ENCODE measurements at regions not wholly inside any gene's neighbourhood (a gene's known extent, or its start where the extent isn't known, plus 50 kb on each side); places are given as distances from the start of the nearest gene placed in this dataset.

DNA sequence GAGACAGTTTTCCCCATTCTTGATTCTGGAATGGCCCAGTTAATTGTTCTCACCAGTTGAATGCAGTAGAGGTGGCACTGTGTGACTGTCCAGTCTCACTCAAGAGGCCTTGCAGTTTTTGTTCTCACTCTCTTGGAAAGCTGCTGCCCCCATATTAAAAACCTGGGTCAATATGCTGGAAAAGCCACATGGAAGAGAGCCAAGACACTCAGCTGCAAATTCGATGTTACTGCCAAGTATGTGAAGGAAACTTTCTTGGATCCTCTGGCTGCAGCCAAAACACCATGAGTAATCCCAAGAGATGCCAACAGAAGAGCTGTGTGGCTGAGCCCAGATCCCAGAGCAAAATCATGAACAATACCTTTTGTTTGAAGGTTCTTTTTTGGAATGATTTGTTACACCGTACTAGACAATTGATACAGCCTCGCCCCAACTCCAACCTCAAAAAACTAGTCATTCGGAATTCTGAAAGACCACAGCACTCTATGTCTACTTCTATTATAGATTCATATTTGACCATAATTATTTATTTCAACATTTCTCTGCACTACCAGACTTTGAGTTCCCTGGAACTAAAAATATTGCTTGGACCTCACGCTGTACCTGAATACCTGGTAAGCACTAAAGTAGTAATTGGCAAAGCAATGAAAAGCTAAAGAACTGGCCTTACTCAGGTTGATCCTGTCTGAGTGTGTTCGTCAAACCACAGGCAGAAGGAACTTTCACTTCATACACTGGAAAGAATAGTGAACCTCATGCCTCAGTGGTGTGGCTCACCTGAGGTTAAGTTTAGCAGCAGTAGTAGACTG lies 378.8 kb downstream of the ETS1 start:
- no peak for TF ChIP-seq RARB (CRISPR knock-in tag; IDR thresholded peaks at IDR 0.05)
- TF ChIP-seq ESRRG (CRISPR knock-in tag; IDR thresholded peaks at IDR 0.05), result no peak
- TF ChIP-seq, protein P1, sequence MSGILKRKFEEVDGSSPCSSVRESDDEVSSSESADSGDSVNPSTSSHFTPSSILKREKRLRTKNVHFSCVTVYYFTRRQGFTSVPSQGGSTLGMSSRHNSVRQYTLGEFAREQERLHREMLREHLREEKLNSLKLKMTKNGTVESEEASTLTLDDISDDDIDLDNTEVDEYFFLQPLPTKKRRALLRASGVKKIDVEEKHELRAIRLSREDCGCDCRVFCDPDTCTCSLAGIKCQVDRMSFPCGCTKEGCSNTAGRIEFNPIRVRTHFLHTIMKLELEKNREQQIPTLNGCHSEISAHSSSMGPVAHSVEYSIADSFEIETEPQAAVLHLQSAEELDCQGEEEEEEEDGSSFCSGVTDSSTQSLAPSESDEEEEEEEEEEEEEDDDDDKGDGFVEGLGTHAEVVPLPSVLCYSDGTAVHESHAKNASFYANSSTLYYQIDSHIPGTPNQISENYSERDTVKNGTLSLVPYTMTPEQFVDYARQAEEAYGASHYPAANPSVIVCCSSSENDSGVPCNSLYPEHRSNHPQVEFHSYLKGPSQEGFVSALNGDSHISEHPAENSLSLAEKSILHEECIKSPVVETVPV (CRISPR knock-in tag; IDR thresholded peaks at IDR 0.05), result no peak
- TF ChIP-seq ZFP3 (CRISPR knock-in tag; IDR thresholded peaks at IDR 0.05), result no peak
- TF ChIP-seq, protein P2, sequence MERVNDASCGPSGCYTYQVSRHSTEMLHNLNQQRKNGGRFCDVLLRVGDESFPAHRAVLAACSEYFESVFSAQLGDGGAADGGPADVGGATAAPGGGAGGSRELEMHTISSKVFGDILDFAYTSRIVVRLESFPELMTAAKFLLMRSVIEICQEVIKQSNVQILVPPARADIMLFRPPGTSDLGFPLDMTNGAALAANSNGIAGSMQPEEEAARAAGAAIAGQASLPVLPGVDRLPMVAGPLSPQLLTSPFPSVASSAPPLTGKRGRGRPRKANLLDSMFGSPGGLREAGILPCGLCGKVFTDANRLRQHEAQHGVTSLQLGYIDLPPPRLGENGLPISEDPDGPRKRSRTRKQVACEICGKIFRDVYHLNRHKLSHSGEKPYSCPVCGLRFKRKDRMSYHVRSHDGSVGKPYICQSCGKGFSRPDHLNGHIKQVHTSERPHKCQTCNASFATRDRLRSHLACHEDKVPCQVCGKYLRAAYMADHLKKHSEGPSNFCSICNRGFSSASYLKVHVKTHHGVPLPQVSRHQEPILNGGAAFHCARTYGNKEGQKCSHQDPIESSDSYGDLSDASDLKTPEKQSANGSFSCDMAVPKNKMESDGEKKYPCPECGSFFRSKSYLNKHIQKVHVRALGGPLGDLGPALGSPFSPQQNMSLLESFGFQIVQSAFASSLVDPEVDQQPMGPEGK (CRISPR knock-in tag; IDR thresholded peaks at IDR 0.05; ENCODE audit: borderline replicate concordance), result no peak
- TF ChIP-seq, protein P3, sequence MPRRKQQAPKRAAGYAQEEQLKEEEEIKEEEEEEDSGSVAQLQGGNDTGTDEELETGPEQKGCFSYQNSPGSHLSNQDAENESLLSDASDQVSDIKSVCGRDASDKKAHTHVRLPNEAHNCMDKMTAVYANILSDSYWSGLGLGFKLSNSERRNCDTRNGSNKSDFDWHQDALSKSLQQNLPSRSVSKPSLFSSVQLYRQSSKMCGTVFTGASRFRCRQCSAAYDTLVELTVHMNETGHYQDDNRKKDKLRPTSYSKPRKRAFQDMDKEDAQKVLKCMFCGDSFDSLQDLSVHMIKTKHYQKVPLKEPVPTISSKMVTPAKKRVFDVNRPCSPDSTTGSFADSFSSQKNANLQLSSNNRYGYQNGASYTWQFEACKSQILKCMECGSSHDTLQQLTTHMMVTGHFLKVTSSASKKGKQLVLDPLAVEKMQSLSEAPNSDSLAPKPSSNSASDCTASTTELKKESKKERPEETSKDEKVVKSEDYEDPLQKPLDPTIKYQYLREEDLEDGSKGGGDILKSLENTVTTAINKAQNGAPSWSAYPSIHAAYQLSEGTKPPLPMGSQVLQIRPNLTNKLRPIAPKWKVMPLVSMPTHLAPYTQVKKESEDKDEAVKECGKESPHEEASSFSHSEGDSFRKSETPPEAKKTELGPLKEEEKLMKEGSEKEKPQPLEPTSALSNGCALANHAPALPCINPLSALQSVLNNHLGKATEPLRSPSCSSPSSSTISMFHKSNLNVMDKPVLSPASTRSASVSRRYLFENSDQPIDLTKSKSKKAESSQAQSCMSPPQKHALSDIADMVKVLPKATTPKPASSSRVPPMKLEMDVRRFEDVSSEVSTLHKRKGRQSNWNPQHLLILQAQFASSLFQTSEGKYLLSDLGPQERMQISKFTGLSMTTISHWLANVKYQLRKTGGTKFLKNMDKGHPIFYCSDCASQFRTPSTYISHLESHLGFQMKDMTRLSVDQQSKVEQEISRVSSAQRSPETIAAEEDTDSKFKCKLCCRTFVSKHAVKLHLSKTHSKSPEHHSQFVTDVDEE (CRISPR knock-in tag; IDR thresholded peaks at IDR 0.05), result no peak
- TF ChIP-seq ZFP30 (CRISPR knock-in tag; IDR thresholded peaks at IDR 0.05), result no peak
- no peak for TF ChIP-seq GLIS3 (CRISPR knock-in tag; IDR thresholded peaks at IDR 0.05)
- no peak for TF ChIP-seq ARNTL (CRISPR knock-in tag; IDR thresholded peaks at IDR 0.05; ENCODE audit: borderline replicate concordance, low read depth)
